Osteocyte (in vitro differentiated cells): ENCODE measurements at regions not wholly inside any gene's neighbourhood (a gene's known extent, or its start where the extent isn't known, plus 50 kb on each side); places are given as distances from the start of the nearest gene placed in this dataset.
"Not testable (repeated sequence)": the region's sequence is repeated elsewhere in the genome, so short reads cannot be mapped to it uniquely, and the experiment has no call there.

Experiments
- DNase-seq: peaks from one replicate; pipeline ENCODE4 v3.0.0; 2021; ENCODE audit warnings: mixed read lengths; ENCODE audit not compliant: unreplicated experiment; ENCODE audit errors: extremely low spot score
- H3K27ac Mint-ChIP-seq: one replicate; pipeline ENCODE4 v1.8.0; 2021; ENCODE audit warnings: mild to moderate bottlenecking, mixed read lengths; ENCODE audit not compliant: unreplicated experiment
- H3K27me3 Mint-ChIP-seq: one replicate; pipeline ENCODE4 v1.8.0; 2021; ENCODE audit warnings: mixed read lengths; ENCODE audit not compliant: unreplicated experiment
- H3K36me3 Mint-ChIP-seq: one replicate; pipeline ENCODE4 v1.8.0; 2021; ENCODE audit warnings: mixed read lengths; ENCODE audit not compliant: unreplicated experiment
- H3K4me1 Mint-ChIP-seq: one replicate; pipeline ENCODE4 v1.8.0; 2021; ENCODE audit warnings: mixed read lengths; ENCODE audit not compliant: unreplicated experiment
- H3K4me3 Mint-ChIP-seq: one replicate; pipeline ENCODE4 v1.8.0; 2021; ENCODE audit warnings: mild to moderate bottlenecking, moderate library complexity, mixed read lengths; ENCODE audit not compliant: unreplicated experiment
- H3K9me3 Mint-ChIP-seq: one replicate; pipeline ENCODE4 v1.8.0; 2021; ENCODE audit warnings: mixed read lengths; ENCODE audit not compliant: unreplicated experiment
- TF ChIP-seq, protein P1 (sequence below): fragments of 200-600 bp; sonication (generic); IDR thresholded peaks from 2 replicates; pipeline ENCODE4 v1.5.0; 2021; ENCODE audit warnings: antibody characterized with exemption, mild to moderate bottlenecking, moderate library complexity

DNA sequence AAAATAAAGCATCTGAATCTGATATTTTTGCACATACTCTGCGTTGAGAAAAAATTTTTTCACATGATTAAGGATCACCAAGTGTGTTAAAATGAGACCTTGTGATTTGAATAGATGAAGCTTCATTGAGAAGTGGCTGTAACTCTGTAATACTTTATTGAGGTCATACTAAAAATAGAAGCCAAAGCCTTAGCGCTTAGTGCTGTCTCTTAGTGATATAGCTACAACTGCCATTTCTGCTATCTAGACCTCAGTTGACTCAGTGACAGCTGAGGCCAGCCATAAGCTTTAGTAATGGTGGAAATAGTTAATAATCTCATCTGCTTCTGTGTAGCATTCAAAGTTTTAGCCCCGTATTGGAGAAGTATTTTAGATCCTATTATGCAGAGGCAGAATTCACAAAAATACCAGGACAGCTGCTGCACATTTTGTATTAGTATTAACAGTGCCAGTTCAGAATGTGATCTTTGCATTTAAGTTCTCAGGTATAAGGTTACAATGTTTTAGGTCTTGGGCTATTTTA, 107.4 kb upstream of the SGCD start:
- TF ChIP-seq, protein P1, sequence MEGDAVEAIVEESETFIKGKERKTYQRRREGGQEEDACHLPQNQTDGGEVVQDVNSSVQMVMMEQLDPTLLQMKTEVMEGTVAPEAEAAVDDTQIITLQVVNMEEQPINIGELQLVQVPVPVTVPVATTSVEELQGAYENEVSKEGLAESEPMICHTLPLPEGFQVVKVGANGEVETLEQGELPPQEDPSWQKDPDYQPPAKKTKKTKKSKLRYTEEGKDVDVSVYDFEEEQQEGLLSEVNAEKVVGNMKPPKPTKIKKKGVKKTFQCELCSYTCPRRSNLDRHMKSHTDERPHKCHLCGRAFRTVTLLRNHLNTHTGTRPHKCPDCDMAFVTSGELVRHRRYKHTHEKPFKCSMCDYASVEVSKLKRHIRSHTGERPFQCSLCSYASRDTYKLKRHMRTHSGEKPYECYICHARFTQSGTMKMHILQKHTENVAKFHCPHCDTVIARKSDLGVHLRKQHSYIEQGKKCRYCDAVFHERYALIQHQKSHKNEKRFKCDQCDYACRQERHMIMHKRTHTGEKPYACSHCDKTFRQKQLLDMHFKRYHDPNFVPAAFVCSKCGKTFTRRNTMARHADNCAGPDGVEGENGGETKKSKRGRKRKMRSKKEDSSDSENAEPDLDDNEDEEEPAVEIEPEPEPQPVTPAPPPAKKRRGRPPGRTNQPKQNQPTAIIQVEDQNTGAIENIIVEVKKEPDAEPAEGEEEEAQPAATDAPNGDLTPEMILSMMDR: no peak
- Mint-ChIP-seq H3K9me3 (peaks cover 9% of the 10 kb centered on the region), H3K4me3 (no peak overlapping the region), H3K27me3 (no peaks in the 10 kb centered on the region), H3K36me3 (no peaks in the 10 kb centered on the region), H3K27ac (no peak overlapping the region), H3K4me1 (no peaks in the 10 kb centered on the region)
- no peak for DNase-seq

DNA sequence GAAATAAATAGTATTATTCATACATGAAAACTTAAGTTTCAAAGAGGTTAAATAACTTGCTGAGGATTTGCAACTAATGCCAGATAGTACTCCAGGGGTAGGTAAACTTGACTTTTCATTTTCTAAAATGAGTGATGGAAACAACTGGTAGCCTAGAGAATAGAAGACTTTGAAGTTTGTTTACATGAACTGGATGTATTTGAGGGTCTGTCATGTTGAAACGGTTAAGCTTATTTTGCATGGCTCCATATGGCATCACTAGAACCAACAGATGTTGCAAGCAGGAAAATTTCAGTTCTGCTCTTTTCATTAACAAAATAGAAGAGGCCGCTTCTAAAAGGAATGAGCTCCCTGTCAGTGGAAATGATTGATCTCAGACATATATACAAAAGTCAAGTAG, 105.1 kb upstream of the SGCD start:
- H3K9me3 Mint-ChIP-seq: no peaks in the 10 kb centered on the region
- H3K27me3 Mint-ChIP-seq: no peaks in the 10 kb centered on the region
- no peak for DNase-seq
- TF ChIP-seq, protein P1: no peak
- H3K27ac Mint-ChIP-seq: no peak overlapping the region
- no peaks in the 10 kb centered on the region for H3K36me3 Mint-ChIP-seq
- no peak overlapping the region for H3K4me3 Mint-ChIP-seq
- no peaks in the 10 kb centered on the region for H3K4me1 Mint-ChIP-seq

GRCh38 chr5:156223547-156223946, 103.4 kb upstream of the SGCD start:
- no peaks in the 10 kb centered on the region for H3K4me1 Mint-ChIP-seq
- H3K36me3 Mint-ChIP-seq: no peaks in the 10 kb centered on the region
- TF ChIP-seq, protein P1: no peak
- H3K27me3 Mint-ChIP-seq: no peaks in the 10 kb centered on the region
- no peak for DNase-seq
- no peak overlapping the region for H3K4me3 Mint-ChIP-seq
- H3K9me3 Mint-ChIP-seq: peaks cover 10% of the 10 kb centered on the region
- H3K27ac Mint-ChIP-seq: no peak overlapping the region

DNA sequence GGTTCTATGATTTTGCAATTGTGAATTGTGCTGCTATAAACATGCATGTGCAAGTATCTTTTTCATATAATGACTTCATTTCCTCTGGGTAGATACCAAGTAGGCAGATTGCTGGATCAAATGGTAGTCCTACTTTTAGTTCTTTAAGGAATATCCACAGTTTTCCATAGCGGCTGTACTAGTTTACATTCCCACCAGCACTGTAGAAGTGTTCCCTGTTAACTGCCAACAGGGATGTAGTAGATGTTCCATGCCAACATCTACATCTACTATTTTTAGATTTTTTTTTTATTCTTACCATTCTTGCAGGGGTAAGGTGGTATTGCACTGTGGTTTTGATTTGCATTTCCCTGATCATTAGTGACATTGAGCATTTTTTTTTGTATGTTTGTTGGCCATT, 100.5 kb upstream of the SGCD start:
- not testable (repeated sequence) for H3K27me3 Mint-ChIP-seq, DNase-seq, H3K4me1 Mint-ChIP-seq, H3K4me3 Mint-ChIP-seq, H3K27ac Mint-ChIP-seq, H3K36me3 Mint-ChIP-seq
- peaks cover 10% of the 10 kb centered on the region for H3K9me3 Mint-ChIP-seq

DNA sequence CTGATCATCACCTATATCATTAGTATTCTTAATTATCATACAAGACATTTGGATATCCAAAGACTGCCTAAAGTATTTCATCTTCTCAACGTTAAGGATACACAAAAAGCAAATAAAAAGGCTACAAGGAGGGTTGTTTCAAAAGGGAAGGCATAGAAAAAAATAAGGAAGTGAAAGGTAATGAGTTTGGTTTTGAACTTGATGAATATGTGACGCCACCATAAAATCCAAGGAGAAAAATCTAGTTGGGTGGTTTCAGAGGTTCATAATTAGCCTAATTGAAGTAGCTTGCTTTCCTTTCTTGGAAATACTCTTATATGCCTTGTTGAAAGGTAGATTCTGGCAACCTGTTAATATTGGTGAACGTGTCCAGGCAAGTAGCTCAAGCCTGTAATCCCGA, 96.1 kb upstream of the SGCD start:
- DNase-seq: no peak
- H3K36me3 Mint-ChIP-seq: no peaks in the 10 kb centered on the region
- no peak overlapping the region for H3K4me3 Mint-ChIP-seq
- peaks cover 10% of the 10 kb centered on the region for H3K9me3 Mint-ChIP-seq
- no peaks in the 10 kb centered on the region for H3K4me1 Mint-ChIP-seq
- TF ChIP-seq, protein P1: no peak
- no peaks in the 10 kb centered on the region for H3K27me3 Mint-ChIP-seq
- no peak overlapping the region for H3K27ac Mint-ChIP-seq
